ENCODE measurements at regions not wholly inside any gene's neighbourhood (a gene's known extent, or its start where the extent isn't known, plus 50 kb on each side); places are given as distances from the start of the nearest gene placed in this dataset.

DNA sequence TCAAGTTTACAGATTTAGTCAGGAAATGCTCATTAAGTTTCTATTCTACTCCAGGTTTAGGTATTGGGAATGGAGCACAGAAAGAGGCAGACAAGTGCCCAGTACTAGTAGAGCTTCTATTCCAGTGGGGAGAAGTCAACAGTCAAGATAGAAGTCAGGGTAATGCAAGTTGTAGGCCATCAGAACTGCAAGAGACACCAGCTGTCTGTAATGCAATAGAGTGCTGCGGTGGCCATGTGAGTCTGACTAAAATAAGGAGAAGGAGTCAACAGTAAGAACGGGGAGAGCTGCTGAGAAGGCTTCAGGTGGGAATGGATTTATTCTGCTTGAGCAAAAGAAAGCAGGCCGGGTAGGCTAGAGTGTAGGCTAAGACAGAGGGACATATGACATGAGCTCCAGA lies 515.0 kb downstream of the QKI start:
- Histone ChIP-seq H4K5ac (ENCODE audit: insufficient read length, low read depth, low read length) (no peak overlapping the region), H3K4ac (ENCODE audit: low read depth, low read length) (no peak overlapping the region), H3K23me2 (ENCODE audit: insufficient read length, low read depth, low read length, poor library complexity, severe bottlenecking) (no peaks in the 10 kb centered on the region), H4K91ac (ENCODE audit: insufficient read length, low read depth, low read length) (no peak overlapping the region), H3K79me1 (ENCODE audit: insufficient read depth, low read depth, low read length, poor library complexity, severe bottlenecking) (no peaks in the 10 kb centered on the region), H3K4me2 (ENCODE audit: insufficient read depth, insufficient read length, low read length) (no peak overlapping the region), H3K9me3 (ENCODE audit: control insufficient read depth, low read depth, low read length) (no peaks in the 10 kb centered on the region), H3K27me3 (ENCODE audit: insufficient read depth, low read length) (no peaks in the 10 kb centered on the region), H2AFZ (ENCODE audit: low read length) (no peak overlapping the region), H3K79me2 (ENCODE audit: insufficient read depth, low read length) (no peaks in the 10 kb centered on the region), H3K56ac (ENCODE audit: insufficient read length, low read depth, low read length) (no peak overlapping the region), H3K18ac (ENCODE audit: insufficient read length, low read depth, low read length) (no peak overlapping the region), H3K14ac (ENCODE audit: insufficient read depth, low read length) (no peak overlapping the region), H2BK120ac (ENCODE audit: low read depth, low read length, poor library complexity, severe bottlenecking) (no peak overlapping the region), H3K9ac (ENCODE audit: extremely low read depth, insufficient read length, low read length) (no peak overlapping the region), H4K8ac (replicated peaks; ENCODE audit: insufficient read length, low read depth, low read length) (no peak overlapping the region), H2AK5ac (ENCODE audit: insufficient read length, low read length) (no peak overlapping the region), H3K4me1 (ENCODE audit: insufficient read depth, low read length) (no peaks in the 10 kb centered on the region), H3T11ph (ENCODE audit: low read length) (no peak overlapping the region), H2BK5ac (ENCODE audit: insufficient read length, low read length) (no peak overlapping the region), H3K23ac (ENCODE audit: insufficient read length, low read depth, low read length) (no peak overlapping the region), H3K27ac (ENCODE audit: insufficient read length, low read depth, low read length) (no peak overlapping the region), H2BK15ac (ENCODE audit: low read depth, low read length) (no peak overlapping the region), H2BK12ac (ENCODE audit: insufficient read length, low read depth, low read length) (no peak overlapping the region), H2BK20ac (ENCODE audit: low read depth, low read length, poor library complexity, severe bottlenecking) (no peak overlapping the region), H4K20me1 (ENCODE audit: control insufficient read depth, insufficient read depth, insufficient read length) (no peaks in the 10 kb centered on the region)
- H3K27me3 Mint-ChIP-seq (ENCODE audit: low read depth), result no peaks in the 10 kb centered on the region; the same call in 1 of the 2 replicates
- H3K27ac Mint-ChIP-seq, result no peak overlapping the region; a peak in 1 of 7 replicates
- peaks cover 0 to 3% (median under 1%) of the 10 kb centered on the region in 3 experiments; a peak in 2 of 7 replicates for H3K36me3 Mint-ChIP-seq (ENCODE audit: insufficient read depth in 1 of 3, low read depth in 3 of 3)
- WGBS (ENCODE audit: extremely low coverage, insufficient read length, low lambda C conversion rate), result no CpG with 5 or more reads among the region's 3 CpGs
- no peak for DNase-seq
- H3K4me3 Mint-ChIP-seq, result no peak overlapping the region
- peaks cover 0 to 2% of the 10 kb centered on the region in 2 experiments; a peak in 1 of 5 replicates for H3K9me3 Mint-ChIP-seq
- no peak for TF ChIP-seq CTCF (conservative IDR thresholded peaks at IDR 0.05)
- H3K4me1 Mint-ChIP-seq, result peaks cover 11 to 20% of the 10 kb centered on the region in 2 experiments

Measured in H9 (cell line).